Type B pancreatic cell (in vitro differentiated cells): ENCODE measurements at regions not wholly inside any gene's neighbourhood (a gene's known extent, or its start where the extent isn't known, plus 50 kb on each side); places are given as distances from the start of the nearest gene placed in this dataset.
"Not testable (repeated sequence)": the region's sequence is repeated elsewhere in the genome, so short reads cannot be mapped to it uniquely, and the experiment has no call there.

ENCODE experiments used
- DNase-seq: peaks from one replicate; pipeline ENCODE4 v3.0.0; 2021; ENCODE audit warnings: mixed read lengths; ENCODE audit not compliant: unreplicated experiment; ENCODE audit errors: extremely low spot score
- H3K27ac Mint-ChIP-seq: 2 replicates; pipeline ENCODE4 v1.8.0; 2021; ENCODE audit warnings: mild to moderate bottlenecking, mixed read lengths
- H3K27me3 Mint-ChIP-seq: 2 replicates; pipeline ENCODE4 v1.8.0; 2021; ENCODE audit warnings: mixed read lengths
- H3K36me3 Mint-ChIP-seq: 2 replicates; pipeline ENCODE4 v1.8.0; 2021; ENCODE audit warnings: mixed read lengths
- H3K4me1 Mint-ChIP-seq: one replicate; pipeline ENCODE4 v1.8.0; 2021; ENCODE audit warnings: mixed read lengths; ENCODE audit not compliant: unreplicated experiment
- H3K4me3 Mint-ChIP-seq: 2 replicates; pipeline ENCODE4 v1.8.0; 2021; ENCODE audit warnings: mild to moderate bottlenecking, mixed read lengths
- H3K9me3 Mint-ChIP-seq: 2 replicates; pipeline ENCODE4 v1.8.0; 2021; ENCODE audit warnings: mixed read lengths
- CTCF ChIP-seq: fragments of 200-600 bp; sonication (generic); conservative IDR thresholded peaks from 2 replicates; pipeline ENCODE4 v1.5.0; 2021; ENCODE audit warnings: antibody characterized with exemption, mild to moderate bottlenecking

- Mint-ChIP-seq H3K36me3 (no peaks in the 10 kb centered on the region), H3K4me1 (no peaks in the 10 kb centered on the region), H3K27ac (no peak overlapping the region), H3K4me3 (no peak overlapping the region), H3K27me3 (no peaks in the 10 kb centered on the region), H3K9me3 (peaks cover 14% of the 10 kb centered on the region)
- TF ChIP-seq CTCF: no peak
- DNase-seq: no peak
Measured at GRCh38 chr5:109550077-109550476, 139.7 kb upstream of the MAN2A1 start.

- no peak for TF ChIP-seq CTCF
- no peak for DNase-seq
- Mint-ChIP-seq H3K4me1 (no peaks in the 10 kb centered on the region), H3K4me3 (no peak overlapping the region), H3K27me3 (no peaks in the 10 kb centered on the region), H3K36me3 (no peaks in the 10 kb centered on the region), H3K9me3 (peaks cover 8% of the 10 kb centered on the region), H3K27ac (no peak overlapping the region)
Measured at GRCh38 chr5:109546461-109546860, 136.7 kb upstream of the PJA2 start.

- not testable (repeated sequence) for H3K27ac Mint-ChIP-seq, H3K9me3 Mint-ChIP-seq, DNase-seq, H3K4me1 Mint-ChIP-seq, H3K4me3 Mint-ChIP-seq, H3K36me3 Mint-ChIP-seq, H3K27me3 Mint-ChIP-seq
Measured at GRCh38 chr5:109544873-109545272, 135.1 kb upstream of the PJA2 start.

- H3K4me3 Mint-ChIP-seq, H3K27ac Mint-ChIP-seq, H3K36me3 Mint-ChIP-seq, H3K4me1 Mint-ChIP-seq, DNase-seq: not testable (repeated sequence)
- Mint-ChIP-seq H3K9me3 (peaks cover 11% of the 10 kb centered on the region), H3K27me3 (peaks cover 12% of the 10 kb centered on the region)
Measured at GRCh38 chr5:109538692-109539091, 128.9 kb upstream of the PJA2 start.

GRCh38 chr5:109535090-109535489 is 125.3 kb upstream of the PJA2 start:
- not testable (repeated sequence) for H3K27me3 Mint-ChIP-seq

GRCh38 chr5:109533751-109534272 is 124.0 kb upstream of the PJA2 start:
- Mint-ChIP-seq H3K36me3 (no peaks in the 10 kb centered on the region), H3K27ac (no peak overlapping the region), H3K4me1 (peaks cover 6% of the 10 kb centered on the region), H3K27me3 (no peaks in the 10 kb centered on the region), H3K9me3 (no peaks in the 10 kb centered on the region), H3K4me3 (no peak overlapping the region)
- TF ChIP-seq CTCF: no peak
- DNase-seq: no peak

More at GRCh38 chr5:109535090-109535489, 125.3 kb upstream of the PJA2 start:
- not testable (repeated sequence) for H3K4me1 Mint-ChIP-seq, DNase-seq, H3K4me3 Mint-ChIP-seq, H3K27ac Mint-ChIP-seq, H3K36me3 Mint-ChIP-seq, H3K9me3 Mint-ChIP-seq

GRCh38 chr5:109532773-109533364 is 123.1 kb upstream of the PJA2 start:
- Mint-ChIP-seq H3K9me3 (no peaks in the 10 kb centered on the region), H3K27me3 (no peaks in the 10 kb centered on the region), H3K27ac (no peak overlapping the region), H3K4me3 (no peak overlapping the region), H3K4me1 (peaks cover 6% of the 10 kb centered on the region), H3K36me3 (no peaks in the 10 kb centered on the region)
- DNase-seq: no peak
- TF ChIP-seq CTCF: no peak
